ENCODE measurements at regions not wholly inside any gene's neighbourhood (a gene's known extent, or its start where the extent isn't known, plus 50 kb on each side); places are given as distances from the start of the nearest gene placed in this dataset.

- no peak overlapping the region for H3K4me3 ChIP-seq (ENCODE audit: low read length)
- H3K36me3 ChIP-seq (replicated peaks; ENCODE audit: insufficient read depth, low read length), result no peaks in the 10 kb centered on the region
- no peak overlapping the region for H2AFZ ChIP-seq (ENCODE audit: low read length)
- H3K27ac ChIP-seq (ENCODE audit: low read length), result no peak overlapping the region
- no peak overlapping the region for H3K9ac ChIP-seq (ENCODE audit: low read length)
- 0 out of 2 replicates have a peak, but pooled peaks cover 5% of the 10 kb centered on the region for H3K4me1 ChIP-seq (ENCODE audit: low read length)
- H3K9me2 ChIP-seq (replicated peaks; ENCODE audit: insufficient read depth, low read length), result no peaks in the 10 kb centered on the region
- no peaks in the 10 kb centered on the region for H3K27me3 ChIP-seq (replicated peaks; ENCODE audit: insufficient read depth, low read length)
- no peak for DNase-seq
- no peaks in the 10 kb centered on the region for H3K9me3 ChIP-seq (replicated peaks; ENCODE audit: insufficient read depth, low read length)
- H4K20me1 ChIP-seq (ENCODE audit: insufficient read depth, low read length), result no peaks in the 10 kb centered on the region
- TF ChIP-seq CTCF (IDR thresholded peaks at IDR 0.05; ENCODE audit: low read length) (no peak), EZH2 (optimal IDR thresholded peaks at IDR 0.05; ENCODE audit: low read depth, low read length) (no peak), EZH2phosphoT487 (IDR thresholded peaks at IDR 0.05; ENCODE audit: low read length) (no peak)
- H3F3A ChIP-seq (ENCODE audit: insufficient read depth, low read length), result no peaks in the 10 kb centered on the region
- no peaks in the 10 kb centered on the region for H3K79me2 ChIP-seq (ENCODE audit: low read length)
- H3K4me2 ChIP-seq (ENCODE audit: low read depth, low read length), result no peak overlapping the region
Measured at GRCh38 chr9:115397591-115398312, 279.8 kb upstream of the TNC start.

- H3F3A ChIP-seq (ENCODE audit: insufficient read depth, low read length), result no peaks in the 10 kb centered on the region
- no peaks in the 10 kb centered on the region for H3K9me3 ChIP-seq (replicated peaks; ENCODE audit: insufficient read depth, low read length)
- no peak overlapping the region for H3K4me2 ChIP-seq (ENCODE audit: low read depth, low read length)
- H3K36me3 ChIP-seq (replicated peaks; ENCODE audit: insufficient read depth, low read length), result no peaks in the 10 kb centered on the region
- no peak overlapping the region for H3K4me3 ChIP-seq (ENCODE audit: low read length)
- no peak for DNase-seq
- no peaks in the 10 kb centered on the region for H3K79me2 ChIP-seq (ENCODE audit: low read length)
- H2AFZ ChIP-seq (ENCODE audit: low read length), result no peak overlapping the region
- no peaks in the 10 kb centered on the region for H3K9me2 ChIP-seq (replicated peaks; ENCODE audit: insufficient read depth, low read length)
- H3K27ac ChIP-seq (ENCODE audit: low read length), result no peak overlapping the region
- H4K20me1 ChIP-seq (ENCODE audit: insufficient read depth, low read length), result no peaks in the 10 kb centered on the region
- TF ChIP-seq EZH2 (optimal IDR thresholded peaks at IDR 0.05; ENCODE audit: low read depth, low read length), result no peak
- TF ChIP-seq CTCF (IDR thresholded peaks at IDR 0.05; ENCODE audit: low read length), result no peak
- no peak for TF ChIP-seq EZH2phosphoT487 (IDR thresholded peaks at IDR 0.05; ENCODE audit: low read length)
- H3K27me3 ChIP-seq (replicated peaks; ENCODE audit: insufficient read depth, low read length), result no peaks in the 10 kb centered on the region
- no peak overlapping the region for H3K9ac ChIP-seq (ENCODE audit: low read length)
- H3K4me1 ChIP-seq (ENCODE audit: low read length), result 0 out of 2 replicates have a peak, but pooled peaks cover 5% of the 10 kb centered on the region
Measured at GRCh38 chr9:115398313-115398650, 280.3 kb upstream of the TNC start.

- no peak for DNase-seq
- H3K4me1 ChIP-seq (ENCODE audit: low read length), result 0 out of 2 replicates have a peak, but pooled peaks cover 5% of the 10 kb centered on the region
- H3K79me2 ChIP-seq (ENCODE audit: low read length), result no peaks in the 10 kb centered on the region
- no peak overlapping the region for H3K9ac ChIP-seq (ENCODE audit: low read length)
- H3K27ac ChIP-seq (ENCODE audit: low read length), result no peak overlapping the region
- H4K20me1 ChIP-seq (ENCODE audit: insufficient read depth, low read length), result no peaks in the 10 kb centered on the region
- H3K4me2 ChIP-seq (ENCODE audit: low read depth, low read length), result no peak overlapping the region
- H3F3A ChIP-seq (ENCODE audit: insufficient read depth, low read length), result no peaks in the 10 kb centered on the region
- no peak overlapping the region for H2AFZ ChIP-seq (ENCODE audit: low read length)
- no peak overlapping the region for H3K4me3 ChIP-seq (ENCODE audit: low read length)
- TF ChIP-seq EZH2phosphoT487 (IDR thresholded peaks at IDR 0.05; ENCODE audit: low read length) (no peak), CTCF (IDR thresholded peaks at IDR 0.05; ENCODE audit: low read length) (no peak), EZH2 (optimal IDR thresholded peaks at IDR 0.05; ENCODE audit: low read depth, low read length) (no peak)
- no peaks in the 10 kb centered on the region for H3K36me3 ChIP-seq (replicated peaks; ENCODE audit: insufficient read depth, low read length)
- no peaks in the 10 kb centered on the region for H3K9me2 ChIP-seq (replicated peaks; ENCODE audit: insufficient read depth, low read length)
- H3K9me3 ChIP-seq (replicated peaks; ENCODE audit: insufficient read depth, low read length), result no peaks in the 10 kb centered on the region
- H3K27me3 ChIP-seq (replicated peaks; ENCODE audit: insufficient read depth, low read length), result no peaks in the 10 kb centered on the region
Measured at GRCh38 chr9:115398996-115399395, 281.0 kb upstream of the TNC start.
